CD8-positive, alpha-beta memory T cell (primary cell): ENCODE measurements at regions not wholly inside any gene's neighbourhood (a gene's known extent, or its start where the extent isn't known, plus 50 kb on each side); places are given as distances from the start of the nearest gene placed in this dataset.
"Not testable (repeated sequence)": the region's sequence is repeated elsewhere in the genome, so short reads cannot be mapped to it uniquely, and the experiment has no call there.

ENCODE experiments used
- CTCF ChIA-PET: fragments of 350-600 bp; sonication (Branson Sonifier 250); formaldehyde crosslinking; loops from one replicate; lab custom pipeline; 2021; ENCODE audit warnings: antibody characterized with exemption; lab: Charles Lee
- POLR2A ChIA-PET: fragments of 350-600 bp; sonication (Branson Sonifier 250); formaldehyde crosslinking; loops from one replicate; lab custom pipeline; 2021; ENCODE audit warnings: antibody characterized with exemption; lab: Charles Lee
- DNase-seq, 5 donors: peaks; one replicate each; pipeline versions ENCODE4 v3.0.0 to v3.0.0-alpha.2; 2020 to 2022; ENCODE audit warnings: mixed read lengths in 1 of 5
- H3K27ac ChIP-seq: one replicate; pipeline ENCODE4 v1.7.0; 2013; ENCODE audit warnings: low read depth, mild to moderate bottlenecking, low read length, moderate library complexity
- H3K27me3 ChIP-seq: 2 replicates; pipeline ENCODE4 v1.7.0; 2013; ENCODE audit warnings: low read length, mild to moderate bottlenecking; ENCODE audit not compliant: insufficient read depth, poor library complexity, severe bottlenecking
- H3K36me3 ChIP-seq: 2 replicates; pipeline ENCODE4 v1.7.0; 2013; ENCODE audit warnings: mild to moderate bottlenecking, low read length, moderate library complexity; ENCODE audit not compliant: insufficient read depth
- H3K4me1 ChIP-seq: 2 replicates; pipeline ENCODE4 v1.7.0; 2013; ENCODE audit warnings: mild to moderate bottlenecking, low read length, moderate library complexity; ENCODE audit not compliant: insufficient read depth
- H3K4me3 ChIP-seq: 2 replicates; pipeline ENCODE4 v1.7.0; 2013; ENCODE audit warnings: mild to moderate bottlenecking, low read length
- H3K9me3 ChIP-seq: 2 replicates; pipeline ENCODE4 v1.7.0; 2013; ENCODE audit warnings: mild to moderate bottlenecking, low read length
- H3K27ac Mint-ChIP-seq, 8 donors: one replicate each; pipeline ENCODE4 v1.8.0; 2020 to 2021; ENCODE audit warnings: mixed read lengths in 8 of 8, mild to moderate bottlenecking in 6 of 8, inconsistent platforms in 3 of 8, moderate library complexity in 3 of 8
- H3K27me3 Mint-ChIP-seq, 2 donors: one replicate each; pipeline ENCODE4 v1.8.0; 2020 to 2021; ENCODE audit warnings: mixed read lengths in 2 of 2, mild to moderate bottlenecking in 1 of 2, moderate library complexity in 1 of 2
- H3K36me3 Mint-ChIP-seq, 3 donors: one replicate each; pipeline ENCODE4 v1.8.0; 2020 to 2021; ENCODE audit warnings: mixed read lengths in 3 of 3, inconsistent platforms in 1 of 3, mild to moderate bottlenecking in 1 of 3
- H3K4me1 Mint-ChIP-seq, 3 donors: one replicate each; pipeline ENCODE4 v1.8.0; 2020 to 2021; ENCODE audit warnings: mixed read lengths in 3 of 3, inconsistent platforms in 1 of 3, mild to moderate bottlenecking in 1 of 3
- H3K4me3 Mint-ChIP-seq, 7 donors: one replicate each; pipeline ENCODE4 v1.8.0; 2020 to 2021; ENCODE audit warnings: mixed read lengths in 7 of 7, mild to moderate bottlenecking in 6 of 7, moderate library complexity in 4 of 7, inconsistent platforms in 2 of 7
- H3K9me3 Mint-ChIP-seq, 5 donors: one replicate each; pipeline ENCODE4 v1.8.0; 2020 to 2022; ENCODE audit warnings: mixed read lengths in 5 of 5, mild to moderate bottlenecking in 3 of 5, moderate library complexity in 2 of 5, inconsistent platforms in 1 of 5

GRCh38 chr7:55707410-55707809 lies 135.1 kb upstream of the VOPP1 start:
- DNase-seq, H3K4me1 Mint-ChIP-seq, H3K27ac Mint-ChIP-seq, H3K4me3 ChIP-seq, POLR2A ChIA-PET, H3K27ac ChIP-seq, H3K27me3 ChIP-seq, CTCF ChIA-PET, H3K9me3 Mint-ChIP-seq, H3K9me3 ChIP-seq, H3K36me3 ChIP-seq, H3K36me3 Mint-ChIP-seq, H3K4me1 ChIP-seq, H3K4me3 Mint-ChIP-seq: not testable (repeated sequence)
- peaks cover 3 to 11% of the 10 kb centered on the region in 2 donors for H3K27me3 Mint-ChIP-seq

GRCh38 chr7:55706451-55707195 lies 134.3 kb upstream of the VOPP1 start:
- H3K36me3 Mint-ChIP-seq, H3K9me3 Mint-ChIP-seq: not testable (repeated sequence)

DNA sequence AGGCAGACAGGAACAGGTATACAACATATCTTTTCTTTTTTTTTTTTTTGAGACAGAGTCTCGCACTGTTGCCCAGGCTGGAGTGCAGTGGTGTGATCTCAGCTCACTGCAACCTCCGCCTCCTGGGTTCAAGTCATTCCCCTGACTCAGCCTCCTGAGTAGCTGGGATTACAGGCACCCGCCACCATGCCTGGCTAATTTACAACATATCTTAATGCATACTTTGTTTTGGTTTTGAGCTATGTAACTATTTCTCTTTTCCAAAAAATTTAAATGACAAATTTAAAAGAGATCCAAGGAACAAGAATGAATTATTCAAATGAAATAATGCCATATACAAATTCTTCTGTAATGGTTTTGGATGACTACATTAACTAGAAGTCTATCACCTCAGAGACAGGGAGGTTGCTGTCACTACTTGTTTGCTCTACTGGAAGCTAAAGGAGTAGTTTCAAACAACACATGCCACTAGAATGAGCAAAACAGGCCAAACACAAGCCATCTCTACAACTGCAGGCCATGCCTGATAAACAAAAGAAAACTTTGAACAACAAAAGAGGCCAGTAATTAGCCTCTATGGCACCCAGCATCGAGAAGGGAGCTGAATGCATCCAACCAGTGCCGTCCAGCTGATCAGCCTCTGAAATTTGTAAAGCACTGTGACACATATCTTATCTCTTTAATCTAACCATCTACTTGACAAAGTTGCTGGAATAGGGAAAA lies 133.6 kb upstream of the VOPP1 start:
- CTCF ChIA-PET, H3K36me3 Mint-ChIP-seq, H3K4me3 ChIP-seq, H3K4me3 Mint-ChIP-seq, H3K9me3 ChIP-seq, H3K9me3 Mint-ChIP-seq, DNase-seq, H3K27ac ChIP-seq, H3K27me3 ChIP-seq, H3K4me1 ChIP-seq, POLR2A ChIA-PET, H3K27me3 Mint-ChIP-seq, H3K27ac Mint-ChIP-seq, H3K4me1 Mint-ChIP-seq, H3K36me3 ChIP-seq: not testable (repeated sequence)

More at GRCh38 chr7:55706451-55707195, 134.3 kb upstream of the VOPP1 start:
- H3K27me3 Mint-ChIP-seq, H3K4me3 Mint-ChIP-seq, CTCF ChIA-PET, POLR2A ChIA-PET, H3K4me3 ChIP-seq, H3K27me3 ChIP-seq, H3K27ac Mint-ChIP-seq, H3K4me1 ChIP-seq, H3K36me3 ChIP-seq, H3K27ac ChIP-seq, DNase-seq, H3K9me3 ChIP-seq, H3K4me1 Mint-ChIP-seq: not testable (repeated sequence)

GRCh38 chr7:55702831-55703230 lies 130.5 kb upstream of the VOPP1 start:
- H3K4me3 ChIP-seq, POLR2A ChIA-PET, H3K27me3 Mint-ChIP-seq, H3K27me3 ChIP-seq, H3K4me3 Mint-ChIP-seq, H3K9me3 ChIP-seq, H3K27ac ChIP-seq, H3K36me3 ChIP-seq, CTCF ChIA-PET, H3K36me3 Mint-ChIP-seq, H3K9me3 Mint-ChIP-seq, H3K27ac Mint-ChIP-seq, H3K4me1 ChIP-seq, H3K4me1 Mint-ChIP-seq, DNase-seq: not testable (repeated sequence)

DNA sequence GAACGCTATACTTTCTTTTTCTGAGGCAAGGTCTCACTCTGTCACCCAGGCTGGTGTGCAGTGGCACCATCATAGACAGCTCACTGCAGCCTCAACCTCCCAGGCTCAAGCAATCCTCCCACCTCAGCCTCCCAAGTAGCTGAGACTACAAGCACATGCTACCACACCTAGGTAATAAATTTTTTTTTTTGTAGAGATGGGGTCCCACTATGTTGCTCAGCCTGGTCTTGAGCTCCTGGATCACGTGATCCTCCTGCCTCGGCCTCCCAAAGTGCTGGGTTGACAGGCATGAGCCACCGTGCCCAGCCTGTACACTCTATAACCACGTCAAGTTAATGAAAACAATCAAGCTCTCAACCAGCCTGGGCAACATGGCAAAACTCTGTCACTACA lies 127.1 kb upstream of the VOPP1 start:
- POLR2A ChIA-PET, H3K9me3 ChIP-seq, H3K36me3 Mint-ChIP-seq, H3K27me3 ChIP-seq, H3K4me3 Mint-ChIP-seq, H3K27me3 Mint-ChIP-seq, H3K27ac Mint-ChIP-seq, H3K36me3 ChIP-seq, H3K4me1 Mint-ChIP-seq, DNase-seq, H3K27ac ChIP-seq, CTCF ChIA-PET, H3K9me3 Mint-ChIP-seq, H3K4me1 ChIP-seq, H3K4me3 ChIP-seq: not testable (repeated sequence)

- H3K36me3 Mint-ChIP-seq, DNase-seq, H3K36me3 ChIP-seq, H3K27ac ChIP-seq, H3K9me3 ChIP-seq, H3K27ac Mint-ChIP-seq, H3K9me3 Mint-ChIP-seq, H3K4me3 ChIP-seq, POLR2A ChIA-PET, H3K27me3 ChIP-seq, H3K4me1 ChIP-seq, H3K27me3 Mint-ChIP-seq, H3K4me3 Mint-ChIP-seq, CTCF ChIA-PET: not testable (repeated sequence)
- peaks cover 3 to 11% (median 6%) of the 10 kb centered on the region in 3 donors for H3K4me1 Mint-ChIP-seq
Measured at GRCh38 chr7:55698607-55699449, 126.5 kb upstream of the VOPP1 start.

GRCh38 chr7:55695893-55696701 lies 123.8 kb upstream of the VOPP1 start:
- peaks cover 3 to 11% (median 6%) of the 10 kb centered on the region in 3 donors for H3K4me1 Mint-ChIP-seq
- POLR2A ChIA-PET, CTCF ChIA-PET: not testable (repeated sequence)

More at GRCh38 chr7:55695893-55696701, 123.8 kb upstream of the VOPP1 start:
- not testable (repeated sequence) for H3K9me3 Mint-ChIP-seq, H3K27ac ChIP-seq, H3K4me3 Mint-ChIP-seq, H3K36me3 Mint-ChIP-seq, H3K9me3 ChIP-seq, H3K4me1 ChIP-seq, H3K27ac Mint-ChIP-seq, H3K36me3 ChIP-seq, H3K27me3 ChIP-seq, H3K27me3 Mint-ChIP-seq, H3K4me3 ChIP-seq, DNase-seq
